ENCODE measurements at regions not wholly inside any gene's neighbourhood (a gene's known extent, or its start where the extent isn't known, plus 50 kb on each side); places are given as distances from the start of the nearest gene placed in this dataset.
"Not testable (repeated sequence)": the region's sequence is repeated elsewhere in the genome, so short reads cannot be mapped to it uniquely, and the experiment has no call there.

- H3K27me3 ChIP-seq (ENCODE audit: control insufficient read depth in 1 of 2, insufficient read depth in 2 of 2, low read length in 2 of 2); H3K9ac ChIP-seq (ENCODE audit: insufficient read depth, low read depth, low read length); CTCF ChIA-PET (ENCODE audit: low intra/inter-chr PET ratio, low total read pairs); H4K20me1 ChIP-seq (ENCODE audit: insufficient read depth, low read length); DNase-seq (ENCODE audit: low spot score); POLR2A ChIA-PET; H3K27ac ChIP-seq (ENCODE audit: extremely low read length, insufficient read depth, low read length); H3K79me2 ChIP-seq (ENCODE audit: insufficient read depth, low read length); H3K9me3 ChIP-seq (ENCODE audit: low read length); H3K4me2 ChIP-seq (ENCODE audit: low read depth, low read length); in situ Hi-C loops (cut with HindIII; ENCODE audit: extremely low pct_ligation_motif_present, low pct_unique_long_range_greater_than_20kb); H3K4me3 ChIP-seq (replicated peaks in 1 of 3; ENCODE audit: insufficient read depth in 1 of 3, low read depth in 2 of 3, low read length in 3 of 3); intact Hi-C loops (cut with micrococcal nuclease; ENCODE audit: unreplicated experiment); H2AFZ ChIP-seq (ENCODE audit: low read length); ATAC-seq; BruUV-seq (replicated peaks); H3K4me1 ChIP-seq (ENCODE audit: insufficient read depth, low read length); FAIRE-seq; H3K36me3 ChIP-seq (replicated peaks in 1 of 2; ENCODE audit: control insufficient read depth in 1 of 2, insufficient read depth in 2 of 2, low read length in 2 of 2): not testable (repeated sequence)
- TF ChIP-seq RAD51 (IDR thresholded peaks at IDR 0.05; ENCODE audit: borderline replicate concordance) = peak; percentile 55; the same call in 1 of the 2 replicates
- WGBS (ENCODE audit: low lambda C conversion rate) = under 1% methylated on average over 2 of the region's 2 CpGs
Measured at GRCh38 chr2:102909240-102909639, 147.4 kb downstream of the TMEM182 start.

DNA sequence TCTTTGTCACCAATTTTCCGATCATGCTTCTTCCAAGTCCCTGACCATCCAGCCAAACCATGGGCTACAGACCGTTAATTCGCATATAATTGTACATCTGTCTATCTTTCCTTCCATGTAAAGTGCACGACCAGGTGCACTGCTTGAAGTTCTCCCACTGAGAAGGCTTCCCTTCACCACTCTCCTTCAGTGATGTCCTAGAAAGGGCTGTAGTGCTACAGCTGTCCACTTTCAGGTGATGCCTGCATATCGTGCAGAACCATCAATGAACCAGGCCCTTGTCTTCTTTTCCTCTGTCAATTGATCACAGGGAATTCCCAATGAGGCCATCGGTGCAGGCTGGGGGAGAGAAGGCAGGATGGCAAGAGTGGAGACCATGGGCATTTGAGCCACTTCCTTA, 148.9 kb downstream of the TMEM182 start:
- no peaks in the 10 kb centered on the region for H3K36me3 ChIP-seq (replicated peaks in 1 of 2; ENCODE audit: control insufficient read depth in 1 of 2, insufficient read depth in 2 of 2, low read length in 2 of 2)
- CTCF ChIA-PET (ENCODE audit: low intra/inter-chr PET ratio, low total read pairs) = no interaction called here
- H2AFZ ChIP-seq (ENCODE audit: low read length) = no peak overlapping the region
- 6% methylated on average over 6 of the region's 6 CpGs for WGBS (ENCODE audit: low lambda C conversion rate)
- H3K4me1 ChIP-seq (ENCODE audit: insufficient read depth, low read length) = no peaks in the 10 kb centered on the region
- no peak overlapping the region for H3K9ac ChIP-seq (ENCODE audit: insufficient read depth, low read depth, low read length)
- H3K79me2 ChIP-seq (ENCODE audit: insufficient read depth, low read length) = no peaks in the 10 kb centered on the region
- no peak for FAIRE-seq
- H3K27ac ChIP-seq (ENCODE audit: extremely low read length, insufficient read depth, low read length) = no peak overlapping the region
- BruUV-seq (replicated peaks) = no TSS peak
- no peak for ATAC-seq
- in situ Hi-C loops (cut with HindIII; ENCODE audit: extremely low pct_ligation_motif_present, low pct_unique_long_range_greater_than_20kb) (no loop called here), intact Hi-C loops (cut with micrococcal nuclease; ENCODE audit: unreplicated experiment) (no loop called here)
- POLR2A ChIA-PET = no interaction called here
- H3K4me2 ChIP-seq (ENCODE audit: low read depth, low read length) = no peak overlapping the region
- no peaks in the 10 kb centered on the region for H4K20me1 ChIP-seq (ENCODE audit: insufficient read depth, low read length)
- TF ChIP-seq RARG (CRISPR knock-in tag; IDR thresholded peaks at IDR 0.05; ENCODE audit: low read depth) (no peak), ZNF382 (CRISPR knock-in tag; IDR thresholded peaks at IDR 0.05; ENCODE audit: borderline replicate concordance) (no peak), FOSL2 (CRISPR knock-in tag; IDR thresholded peaks at IDR 0.05) (no peak), ZNF562 (CRISPR knock-in tag; IDR thresholded peaks at IDR 0.05; ENCODE audit: borderline replicate concordance) (no peak), ZNF773 (CRISPR knock-in tag; IDR thresholded peaks at IDR 0.05; ENCODE audit: borderline replicate concordance) (no peak), FLYWCH1 (CRISPR knock-in tag; IDR thresholded peaks at IDR 0.05) (no peak), AGO2 (optimal IDR thresholded peaks at IDR 0.05; ENCODE audit: low read depth, low read length) (no peak), ZNF451 (CRISPR knock-in tag; IDR thresholded peaks at IDR 0.05) (no peak), ZFP37 (CRISPR knock-in tag; IDR thresholded peaks at IDR 0.05; ENCODE audit: borderline replicate concordance) (no peak), ZNF549 (CRISPR knock-in tag; IDR thresholded peaks at IDR 0.05) (no peak), ZNF772 (CRISPR knock-in tag; IDR thresholded peaks at IDR 0.05) (no peak), ELF4 (CRISPR knock-in tag; IDR thresholded peaks at IDR 0.05; ENCODE audit: borderline replicate concordance) (no peak), ZC3H4 (CRISPR knock-in tag; IDR thresholded peaks at IDR 0.05; ENCODE audit: borderline replicate concordance) (no peak), ZNF790 (CRISPR knock-in tag; IDR thresholded peaks at IDR 0.05; ENCODE audit: borderline replicate concordance) (no peak), HMG20B (CRISPR knock-in tag; conservative IDR thresholded peaks at IDR 0.05) (no peak), ARNT (IDR thresholded peaks at IDR 0.05) (no peak), ZNF839 (CRISPR knock-in tag; IDR thresholded peaks at IDR 0.05; ENCODE audit: borderline replicate concordance) (no peak), STAG1 (CRISPR knock-in tag; IDR thresholded peaks at IDR 0.05) (no peak), RCOR2 (CRISPR knock-in tag; IDR thresholded peaks at IDR 0.05) (no peak)
- H3K9me3 ChIP-seq (ENCODE audit: low read length) = 0 out of 2 replicates have a peak, but pooled peaks cover 1% of the 10 kb centered on the region
- no peak overlapping the region for H3K4me3 ChIP-seq (replicated peaks in 1 of 3; ENCODE audit: insufficient read depth in 1 of 3, low read depth in 2 of 3, low read length in 3 of 3)
- no peak for DNase-seq (ENCODE audit: low spot score)
- no peaks in the 10 kb centered on the region for H3K27me3 ChIP-seq (ENCODE audit: control insufficient read depth in 1 of 2, insufficient read depth in 2 of 2, low read length in 2 of 2)
